ENCODE measurements at regions not wholly inside any gene's neighbourhood (a gene's known extent, or its start where the extent isn't known, plus 50 kb on each side); places are given as distances from the start of the nearest gene placed in this dataset.

GRCh38 chr20:56924292-56925081 lies 295.4 kb downstream of the TFAP2C start:
- DNase-seq (ENCODE audit: low read depth): no peak

- no peak for DNase-seq (ENCODE audit: low read depth)
Observed at GRCh38 chr20:56925082-56925830, 296.1 kb downstream of the TFAP2C start.

DNA sequence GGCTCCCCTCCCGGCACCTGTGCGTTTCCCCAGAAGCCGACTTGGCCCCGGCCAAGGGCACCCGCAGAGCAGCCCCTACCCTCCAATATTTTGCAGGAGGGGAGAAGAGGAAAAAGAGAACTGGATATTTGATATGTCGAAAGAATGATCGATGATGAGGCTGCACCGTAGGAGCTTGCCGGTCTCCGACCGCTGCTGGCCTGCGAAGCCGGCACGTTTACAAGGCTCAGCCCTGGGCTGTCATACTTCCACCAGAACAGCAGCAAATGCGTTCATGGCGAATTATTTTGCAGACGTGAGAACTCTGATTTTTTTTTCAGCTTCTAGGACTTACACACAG lies 296.7 kb downstream of the TFAP2C start:
- no peak for DNase-seq (ENCODE audit: low read depth)

- DNase-seq (ENCODE audit: low read depth): no peak
Observed at GRCh38 chr20:56926501-56926900, 297.4 kb downstream of the TFAP2C start.

GRCh38 chr20:56927127-56927526 lies 298.0 kb downstream of the TFAP2C start:
- no peak for DNase-seq (ENCODE audit: low read depth)

DNA sequence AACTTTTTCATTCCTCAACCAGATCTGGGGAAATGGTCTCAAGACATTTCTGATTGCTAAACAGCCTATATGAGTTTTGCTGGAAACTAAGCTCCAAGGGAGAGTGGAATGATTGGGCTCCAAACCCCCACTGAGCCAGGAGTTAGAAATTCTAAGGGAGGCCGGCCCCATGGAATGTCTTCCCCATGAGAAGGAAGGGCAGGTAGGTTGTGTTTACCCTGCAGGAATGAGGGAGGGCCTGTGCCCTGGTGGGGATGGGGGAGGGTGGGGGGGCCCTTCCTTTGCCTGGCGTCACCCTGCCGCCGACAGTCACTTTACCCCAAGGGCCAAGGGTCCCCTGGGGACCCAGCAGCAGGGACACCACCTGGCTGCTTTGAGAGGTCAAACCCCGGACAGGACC lies 298.9 kb downstream of the TFAP2C start:
- DNase-seq (ENCODE audit: low read depth): no peak

GRCh38 chr20:56929606-56930005 lies 300.5 kb downstream of the TFAP2C start:
- no peak for DNase-seq (ENCODE audit: low read depth)

GRCh38 chr20:56930876-56931275 lies 301.8 kb downstream of the TFAP2C start:
- no peak for DNase-seq (ENCODE audit: low read depth)

DNA sequence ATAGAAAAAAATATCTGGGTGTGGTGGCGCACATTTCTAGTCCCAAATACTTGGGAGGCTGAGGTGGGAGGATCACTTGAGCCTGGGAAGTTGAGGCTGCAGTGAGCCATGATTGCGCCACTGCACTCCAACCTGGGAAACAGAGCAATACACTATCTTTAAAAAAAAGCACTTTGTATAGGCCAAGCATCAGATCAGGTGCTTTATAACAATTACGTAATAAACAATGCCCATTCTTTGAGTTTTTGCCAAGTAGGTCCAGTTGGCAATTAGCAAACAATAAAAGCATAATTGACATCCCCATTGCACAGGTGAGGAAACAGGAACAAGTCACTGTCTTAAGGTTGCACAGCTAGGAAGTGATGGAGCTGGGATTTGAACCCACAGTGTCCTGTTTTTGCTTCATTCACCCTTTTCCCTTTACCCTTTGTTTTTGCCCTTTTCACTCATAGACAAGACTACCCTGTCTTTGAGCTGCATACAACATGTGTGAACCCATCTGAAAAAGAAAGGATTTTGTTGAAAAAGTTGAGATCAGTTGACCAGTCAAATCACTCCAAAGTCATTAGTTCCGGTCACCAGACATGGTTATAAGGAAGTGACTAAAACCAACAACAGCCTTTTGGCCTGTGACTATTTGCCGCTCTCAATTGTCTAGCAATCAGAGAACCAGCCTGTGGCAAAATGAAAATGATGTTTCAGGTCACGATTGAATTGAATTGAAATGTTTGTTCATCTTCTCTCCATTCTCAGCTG lies 303.6 kb downstream of the TFAP2C start:
- DNase-seq (ENCODE audit: low read depth): no peak

DNA sequence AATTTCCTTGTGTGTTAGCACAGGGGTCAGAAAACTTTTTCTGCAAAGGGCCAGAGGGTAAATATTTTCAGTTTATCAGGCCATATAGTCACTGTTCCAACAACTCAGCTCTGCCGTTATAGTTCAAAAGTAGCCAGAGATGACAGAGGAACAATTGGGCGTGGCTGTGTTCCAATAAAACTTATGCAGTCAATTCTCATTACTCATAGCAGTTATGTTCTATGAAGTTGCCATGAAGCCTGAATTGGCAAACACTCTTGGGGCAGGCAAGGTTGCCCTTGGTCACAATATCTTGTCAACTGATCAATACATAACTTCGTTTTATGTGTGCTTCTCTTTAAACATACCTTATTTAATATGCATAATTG lies 304.2 kb downstream of the TFAP2C start:
- DNase-seq (ENCODE audit: low read depth): no peak

GRCh38 chr20:56934888-56935287 lies 305.8 kb downstream of the TFAP2C start:
- DNase-seq (ENCODE audit: low read depth): no peak

DNA sequence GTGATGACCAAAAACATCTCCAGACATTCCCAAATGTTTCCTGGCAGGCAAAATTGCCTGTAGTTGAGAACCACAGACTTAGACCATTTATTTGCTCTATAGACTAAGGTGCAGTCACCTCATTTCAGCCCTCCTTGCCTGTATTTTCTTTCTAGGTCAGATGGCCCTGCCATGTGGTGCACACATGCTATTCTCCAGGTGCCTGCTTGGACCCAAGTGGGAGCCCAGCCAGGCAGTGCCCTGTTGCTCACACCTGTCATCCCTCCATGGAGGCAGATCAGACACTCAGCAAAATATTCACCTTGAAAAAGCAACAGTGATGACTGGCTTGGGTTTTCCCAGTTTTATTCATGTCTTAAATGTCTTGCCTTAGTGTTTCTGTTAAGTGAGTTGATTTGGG lies 311.4 kb downstream of the TFAP2C start:
- no peak for DNase-seq (ENCODE audit: low read depth)

DNA sequence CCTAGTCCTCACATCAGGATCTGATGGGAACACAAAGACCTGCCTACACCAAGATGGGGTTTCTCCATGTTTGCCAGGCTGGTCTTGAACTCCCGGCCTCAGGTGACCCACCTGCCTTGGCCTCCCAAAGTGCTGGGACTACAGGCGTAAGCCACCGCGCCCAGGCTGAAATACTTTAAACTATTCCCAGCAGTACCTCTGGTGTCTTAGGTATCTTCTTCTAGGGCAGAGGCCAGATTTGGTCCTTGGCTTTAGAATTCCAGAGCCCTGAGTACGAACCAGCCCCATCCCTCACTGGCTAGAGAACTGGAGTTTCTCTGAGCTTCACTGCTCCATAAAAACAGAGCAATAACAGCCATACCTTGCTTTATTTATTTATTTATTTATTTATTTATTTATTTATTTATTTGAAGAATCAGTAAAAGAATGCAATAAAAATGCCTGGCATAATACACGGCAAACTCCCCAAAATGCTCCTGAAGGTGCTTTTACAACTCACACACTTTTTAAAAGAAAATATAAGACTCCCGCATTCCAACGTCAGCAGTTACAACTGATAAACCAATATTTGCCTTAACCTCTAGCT lies 312.1 kb downstream of the TFAP2C start:
- DNase-seq (ENCODE audit: low read depth): no peak

- no peak for DNase-seq (ENCODE audit: low read depth)
Observed at GRCh38 chr20:56943946-56944945, 315.1 kb downstream of the TFAP2C start.

GRCh38 chr20:56945057-56945456 lies 316.0 kb downstream of the TFAP2C start:
- no peak for DNase-seq (ENCODE audit: low read depth)

- DNase-seq (ENCODE audit: low read depth): no peak
Observed at GRCh38 chr20:56945901-56946300, 316.8 kb downstream of the TFAP2C start.

DNA sequence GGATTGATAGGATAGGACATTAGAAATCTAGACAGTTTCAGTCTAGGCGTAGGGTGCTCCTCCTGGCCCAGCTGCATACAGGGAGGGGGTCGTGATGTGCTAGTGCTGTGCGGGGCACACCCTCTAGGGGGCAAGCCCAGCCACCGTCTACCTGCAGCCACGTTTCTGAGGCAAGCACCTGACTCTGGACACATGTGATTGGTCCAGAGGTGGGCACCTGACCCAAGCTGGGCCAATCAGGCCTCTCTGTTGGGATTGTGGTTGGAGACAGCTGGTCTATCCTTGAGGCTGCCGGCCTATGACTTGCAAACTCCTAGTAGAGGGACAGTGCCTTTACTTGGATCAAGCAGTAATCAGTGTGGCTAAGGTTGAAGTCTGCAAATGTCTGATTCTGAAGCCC lies 317.1 kb downstream of the BMP7 start:
- DNase-seq (ENCODE audit: low read depth): no peak

GRCh38 chr20:56952258-56953047 lies 314.0 kb downstream of the BMP7 start:
- no peak for DNase-seq (ENCODE audit: low read depth)

DNA sequence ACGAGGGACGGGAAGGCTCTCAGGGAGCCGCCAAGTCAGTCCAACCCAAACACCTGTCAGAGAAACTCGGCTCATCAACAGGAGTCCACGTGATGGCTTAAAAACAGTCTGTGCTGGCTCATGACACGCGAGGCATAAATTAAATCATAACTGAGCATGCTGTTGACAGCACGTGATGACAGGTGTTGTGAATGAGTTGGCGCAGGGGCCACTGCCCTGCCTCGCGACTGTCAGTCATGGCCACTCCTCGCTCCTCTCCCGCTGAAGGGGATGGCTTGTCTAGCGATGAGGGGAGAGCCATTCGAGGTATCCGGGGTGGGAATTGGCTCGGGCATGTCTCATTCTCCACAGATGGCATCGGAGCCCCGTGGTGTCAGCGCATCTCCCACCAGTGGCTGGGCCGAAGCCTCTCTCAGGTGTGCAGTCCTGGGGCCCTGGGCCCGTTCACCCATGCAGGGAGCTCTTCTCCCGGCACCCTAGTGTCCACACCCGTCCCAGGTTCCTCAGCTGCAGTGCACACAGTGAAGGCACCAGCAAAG lies 313.3 kb downstream of the BMP7 start:
- no peak for DNase-seq (ENCODE audit: low read depth)

GRCh38 chr20:56954797-56955196 lies 311.6 kb downstream of the BMP7 start:
- no peak for DNase-seq (ENCODE audit: low read depth)
